Mesothelial cell of epicardium (in vitro differentiated cells): ENCODE measurements at regions not wholly inside any gene's neighbourhood (a gene's known extent, or its start where the extent isn't known, plus 50 kb on each side); places are given as distances from the start of the nearest gene placed in this dataset.

Experiments used
- DNase-seq, 2 experiments: peaks; one replicate each; pipeline ENCODE4 v3.0.0; 2021; ENCODE audit warnings: low spot score in 2 of 2; ENCODE audit not compliant: unreplicated experiment in 2 of 2
- H3K27ac Mint-ChIP-seq: 2 replicates; pipeline ENCODE4 v1.8.0; 2021; ENCODE audit warnings: mixed read lengths
- H3K27me3 Mint-ChIP-seq: 2 replicates; pipeline ENCODE4 v1.8.0; 2021; ENCODE audit warnings: low read depth, mixed read lengths
- H3K36me3 Mint-ChIP-seq: 2 replicates; pipeline ENCODE4 v1.8.0; 2021; ENCODE audit warnings: mixed read lengths
- H3K4me1 Mint-ChIP-seq: 2 replicates; pipeline ENCODE4 v1.8.0; 2021; ENCODE audit warnings: mixed read lengths
- H3K4me3 Mint-ChIP-seq: 2 replicates; pipeline ENCODE4 v1.8.0; 2021; ENCODE audit warnings: mild to moderate bottlenecking, moderate library complexity, mixed read lengths
- H3K9me3 Mint-ChIP-seq: 2 replicates; pipeline ENCODE4 v1.8.0; 2021; ENCODE audit warnings: mixed read lengths
- CTCF ChIP-seq: fragments of 200-600 bp; sonication (generic); IDR thresholded peaks from one replicate; pipeline ENCODE4 v1.5.0; 2021; ENCODE audit warnings: antibody characterized with exemption; ENCODE audit not compliant: unreplicated experiment

- Mint-ChIP-seq H3K36me3 (no peaks in the 10 kb centered on the region), H3K27ac (no peak overlapping the region), H3K9me3 (no peaks in the 10 kb centered on the region), H3K4me3 (no peak overlapping the region), H3K4me1 (peaks cover 19% of the 10 kb centered on the region), H3K27me3 (no peaks in the 10 kb centered on the region)
- DNase-seq, result no peak
- TF ChIP-seq CTCF, result no peak
Measured at GRCh38 chr7:156499247-156499881, 141.2 kb upstream of the RNF32 start.

GRCh38 chr7:156497776-156498509 lies 142.6 kb upstream of the RNF32 start:
- no peaks in the 10 kb centered on the region for H3K36me3 Mint-ChIP-seq
- DNase-seq, result no peak
- H3K4me3 Mint-ChIP-seq, result no peak overlapping the region
- H3K27me3 Mint-ChIP-seq, result no peaks in the 10 kb centered on the region
- peaks cover 19% of the 10 kb centered on the region for H3K4me1 Mint-ChIP-seq
- no peaks in the 10 kb centered on the region for H3K9me3 Mint-ChIP-seq
- no peak overlapping the region for H3K27ac Mint-ChIP-seq
- TF ChIP-seq CTCF, result no peak

GRCh38 chr7:156496865-156497264 lies 143.7 kb upstream of the RNF32 start:
- DNase-seq, result no peak
- Mint-ChIP-seq H3K4me3 (no peak overlapping the region), H3K4me1 (peaks cover 19% of the 10 kb centered on the region), H3K27me3 (peaks cover 6% of the 10 kb centered on the region), H3K27ac (no peak overlapping the region), H3K36me3 (no peaks in the 10 kb centered on the region), H3K9me3 (no peaks in the 10 kb centered on the region)
- no peak for TF ChIP-seq CTCF

- peaks cover 19% of the 10 kb centered on the region for H3K4me1 Mint-ChIP-seq
- H3K4me3 Mint-ChIP-seq, result no peak overlapping the region
- peaks cover 9% of the 10 kb centered on the region for H3K27me3 Mint-ChIP-seq
- H3K36me3 Mint-ChIP-seq, result no peaks in the 10 kb centered on the region
- TF ChIP-seq CTCF, result no peak
- H3K9me3 Mint-ChIP-seq, result no peaks in the 10 kb centered on the region
- DNase-seq, result no peak
- no peak overlapping the region for H3K27ac Mint-ChIP-seq
Measured at GRCh38 chr7:156496363-156496769, 144.2 kb upstream of the RNF32 start.

GRCh38 chr7:156494960-156495359 lies 145.6 kb upstream of the RNF32 start:
- TF ChIP-seq CTCF, result no peak
- Mint-ChIP-seq H3K9me3 (no peaks in the 10 kb centered on the region), H3K4me3 (no peak overlapping the region), H3K27me3 (peaks cover 16% of the 10 kb centered on the region), H3K36me3 (no peaks in the 10 kb centered on the region), H3K27ac (no peak overlapping the region), H3K4me1 (peaks cover 19% of the 10 kb centered on the region)
- DNase-seq, result no peak
